Karpas-422 (cell line): ENCODE measurements at regions not wholly inside any gene's neighbourhood (a gene's known extent, or its start where the extent isn't known, plus 50 kb on each side); places are given as distances from the start of the nearest gene placed in this dataset.

Experiments used
- DNase-seq: peaks from one replicate; pipeline ENCODE4 v3.0.0-alpha.2; 2015
- H2AFZ ChIP-seq: fragments of 200-600 bp; sonication (generic); 2 replicates; pipeline ENCODE4 v1.6.1; 2014; ENCODE audit warnings: antibody characterized with exemption, low read length, mixed read lengths
- H3K27ac ChIP-seq: fragments of 200-600 bp; sonication (generic); 2 replicates; pipeline ENCODE4 v1.5.1; 2014; ENCODE audit warnings: mild to moderate bottlenecking, low read length, moderate library complexity
- H3K27me3 ChIP-seq: fragments of 200-600 bp; sonication (generic); 2 replicates; pipeline ENCODE4 v1.6.1; 2014; ENCODE audit warnings: low read length, mixed read lengths
- H3K36me3 ChIP-seq: fragments of 200-600 bp; sonication (generic); 2 replicates; pipeline ENCODE4 v1.6.1; 2014; ENCODE audit warnings: low read length, mixed read lengths; ENCODE audit not compliant: insufficient read depth
- H3K4me1 ChIP-seq: fragments of 200-600 bp; sonication (generic); 2 replicates; pipeline ENCODE4 v1.6.1; 2014; ENCODE audit warnings: mild to moderate bottlenecking, low read length, mixed read lengths
- H3K4me2 ChIP-seq: fragments of 200-600 bp; sonication (generic); 2 replicates; pipeline ENCODE4 v1.6.1; 2014; ENCODE audit warnings: low read length, low read depth, mild to moderate bottlenecking; ENCODE audit not compliant: poor library complexity, severe bottlenecking
- H3K4me3 ChIP-seq: fragments of 200-600 bp; sonication (generic); 2 replicates; pipeline ENCODE4 v1.5.1; 2014; ENCODE audit warnings: mild to moderate bottlenecking, antibody characterized with exemption, low read length, mixed read lengths
- H3K79me2 ChIP-seq: fragments of 200-600 bp; sonication (generic); 2 replicates; pipeline ENCODE4 v1.6.1; 2014; ENCODE audit warnings: mild to moderate bottlenecking, low read length, mixed read lengths
- H3K9ac ChIP-seq: fragments of 200-600 bp; sonication (generic); 2 replicates; pipeline ENCODE4 v1.6.0; 2014; ENCODE audit warnings: low read length
- H3K9me2 ChIP-seq: fragments of 200-600 bp; sonication (generic), shearing (Covaris generic); replicated peaks from 2 replicates; pipeline ENCODE4 v1.6.0; 2014; ENCODE audit warnings: mild to moderate bottlenecking, low read length, moderate library complexity; ENCODE audit not compliant: insufficient read depth
- H3K9me3 ChIP-seq: fragments of 300-700, 200-600 bp; sonication (generic); 2 replicates; pipeline ENCODE4 v1.6.1; 2014; ENCODE audit warnings: low read length, mixed read lengths
- H4K20me1 ChIP-seq: fragments of 200-600 bp; sonication (generic); 2 replicates; pipeline ENCODE4 v1.6.1; 2014; ENCODE audit warnings: mild to moderate bottlenecking, antibody characterized with exemption, low read length, low read depth; ENCODE audit not compliant: insufficient read depth

DNA sequence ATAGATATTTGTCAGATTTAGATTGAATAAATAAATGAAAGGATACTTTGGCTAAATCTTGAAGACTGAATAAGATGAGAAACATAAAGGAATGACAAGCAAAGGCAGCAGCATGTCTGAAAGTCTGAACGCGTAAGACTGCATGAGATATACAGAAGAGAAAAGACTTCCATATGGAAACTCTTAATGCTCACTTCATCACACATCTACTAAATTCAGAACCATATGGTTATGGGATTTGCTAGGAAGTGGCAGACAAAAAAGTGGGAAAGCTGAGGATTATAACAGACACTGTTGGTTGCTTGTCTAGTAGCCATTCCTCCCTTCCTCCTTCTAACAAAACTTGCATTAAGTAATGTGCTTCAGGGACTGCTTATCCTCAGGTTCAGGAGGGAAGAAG is 446.7 kb downstream of the KCTD12 start:
- Histone ChIP-seq H2AFZ (no peak overlapping the region), H3K9me3 (no peaks in the 10 kb centered on the region), H3K9me2 (0 out of 2 replicates have a peak, but pooled peaks cover 3% of the 10 kb centered on the region), H3K36me3 (no peaks in the 10 kb centered on the region), H3K4me3 (no peak overlapping the region), H3K79me2 (no peaks in the 10 kb centered on the region), H3K9ac (no peak overlapping the region), H3K4me2 (no peak overlapping the region), H3K27ac (no peak overlapping the region), H3K27me3 (no peaks in the 10 kb centered on the region), H4K20me1 (no peaks in the 10 kb centered on the region), H3K4me1 (peaks cover 11% of the 10 kb centered on the region)
- no peak for DNase-seq

DNA sequence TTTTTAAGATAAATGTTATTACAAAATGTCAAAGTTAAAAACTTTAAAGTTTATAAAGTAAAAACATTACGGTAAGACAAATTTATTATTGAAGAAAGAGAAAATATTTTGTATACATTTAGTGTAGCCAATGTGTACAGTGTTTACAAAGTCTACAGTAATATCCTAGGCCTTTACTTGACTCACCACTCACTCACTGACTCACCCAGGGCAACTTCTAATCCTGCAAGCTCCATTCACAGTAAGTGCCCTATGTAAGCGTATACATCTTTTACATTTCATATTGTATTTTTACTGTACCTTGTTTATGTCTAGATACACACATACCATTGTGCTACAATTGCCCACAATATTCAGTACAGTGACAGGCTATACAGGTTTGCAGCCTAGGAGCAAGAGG is 448.2 kb downstream of the KCTD12 start:
- Histone ChIP-seq H2AFZ (no peak overlapping the region), H3K9me2 (0 out of 2 replicates have a peak, but pooled peaks cover 3% of the 10 kb centered on the region), H4K20me1 (no peaks in the 10 kb centered on the region), H3K9me3 (no peaks in the 10 kb centered on the region), H3K4me3 (no peak overlapping the region), H3K9ac (no peak overlapping the region), H3K79me2 (no peaks in the 10 kb centered on the region), H3K27ac (no peak overlapping the region), H3K4me1 (peaks cover 11% of the 10 kb centered on the region), H3K27me3 (no peaks in the 10 kb centered on the region), H3K4me2 (no peak overlapping the region), H3K36me3 (no peaks in the 10 kb centered on the region)
- no peak for DNase-seq

DNA sequence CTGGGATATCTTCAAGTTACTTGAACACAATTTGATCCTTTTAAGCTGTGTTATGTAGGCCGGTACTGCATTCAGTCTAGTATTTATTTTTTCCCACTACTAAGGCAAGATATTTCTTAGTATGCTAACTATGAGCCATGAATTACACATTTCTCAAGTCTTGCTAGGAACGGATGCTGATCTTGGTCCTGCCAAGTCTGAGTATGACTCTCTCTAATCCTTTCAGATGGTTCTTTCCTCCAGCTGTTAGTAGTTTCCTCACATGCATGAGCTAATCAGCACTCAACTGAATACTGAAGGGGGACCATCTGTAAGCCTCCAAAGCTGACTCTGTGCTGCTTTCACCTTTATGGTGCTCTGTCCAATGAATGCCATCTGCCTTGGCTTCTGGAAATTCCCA is 460.3 kb downstream of the KCTD12 start:
- no peaks in the 10 kb centered on the region for H3K79me2 ChIP-seq
- no peaks in the 10 kb centered on the region for H4K20me1 ChIP-seq
- no peaks in the 10 kb centered on the region for H3K4me1 ChIP-seq
- no peak overlapping the region for H3K4me3 ChIP-seq
- no peaks in the 10 kb centered on the region for H3K9me2 ChIP-seq
- no peaks in the 10 kb centered on the region for H3K9me3 ChIP-seq
- no peak overlapping the region for H3K9ac ChIP-seq
- H2AFZ ChIP-seq, result no peak overlapping the region
- no peak for DNase-seq
- no peak overlapping the region for H3K4me2 ChIP-seq
- no peak overlapping the region for H3K27ac ChIP-seq
- no peaks in the 10 kb centered on the region for H3K27me3 ChIP-seq
- H3K36me3 ChIP-seq, result no peaks in the 10 kb centered on the region

DNA sequence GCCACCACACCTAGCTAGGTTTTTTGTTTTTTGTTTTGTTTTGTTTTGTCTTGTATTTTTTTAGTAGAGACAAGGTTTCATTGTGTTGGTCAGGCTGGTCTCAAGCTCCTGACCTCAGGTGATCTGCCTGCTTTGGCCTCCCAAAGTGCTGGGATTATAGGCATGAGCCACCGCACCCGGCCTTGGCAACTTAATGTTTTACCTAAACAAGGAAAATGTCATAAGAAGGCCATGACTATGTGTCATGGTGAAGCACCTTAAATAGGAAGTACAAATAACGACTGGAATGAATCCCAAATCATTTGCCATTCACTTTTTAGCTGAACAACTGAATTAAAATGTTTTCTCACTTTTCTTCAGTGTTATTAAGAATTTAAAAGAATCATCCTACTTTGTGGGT is 465.2 kb downstream of the KCTD12 start:
- Histone ChIP-seq H4K20me1 (no peaks in the 10 kb centered on the region), H3K9me2 (no peaks in the 10 kb centered on the region), H2AFZ (no peak overlapping the region), H3K36me3 (no peaks in the 10 kb centered on the region), H3K9ac (no peak overlapping the region), H3K79me2 (no peaks in the 10 kb centered on the region), H3K9me3 (no peaks in the 10 kb centered on the region), H3K27me3 (no peaks in the 10 kb centered on the region), H3K4me1 (no peaks in the 10 kb centered on the region), H3K4me3 (no peak overlapping the region), H3K27ac (no peak overlapping the region), H3K4me2 (no peak overlapping the region)
- DNase-seq, result no peak

DNA sequence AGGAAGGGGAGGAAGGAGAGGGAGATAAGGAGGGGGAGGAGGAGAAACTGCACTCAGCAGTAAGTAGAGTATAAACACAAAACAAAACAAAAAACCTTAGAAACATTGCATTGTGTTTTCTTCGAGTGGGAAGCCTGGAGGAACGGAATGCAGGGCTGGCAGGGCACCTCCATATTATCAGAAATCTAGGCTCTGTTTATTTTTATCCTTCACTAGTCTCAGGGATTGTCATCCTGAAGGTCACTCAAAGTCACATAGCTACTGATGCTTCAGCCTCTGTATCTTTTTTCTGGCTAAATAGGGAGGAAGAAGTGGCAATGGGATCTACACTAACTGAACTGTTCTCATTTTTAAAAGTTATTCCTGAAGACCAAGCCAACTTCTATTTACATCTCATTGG is 467.8 kb downstream of the KCTD12 start:
- H2AFZ ChIP-seq, result no peak overlapping the region
- no peak overlapping the region for H3K9ac ChIP-seq
- no peak overlapping the region for H3K27ac ChIP-seq
- H3K4me3 ChIP-seq, result no peak overlapping the region
- no peak overlapping the region for H3K4me2 ChIP-seq
- H3K4me1 ChIP-seq, result no peaks in the 10 kb centered on the region
- no peak for DNase-seq
- no peaks in the 10 kb centered on the region for H3K9me2 ChIP-seq
- no peaks in the 10 kb centered on the region for H3K9me3 ChIP-seq
- no peaks in the 10 kb centered on the region for H3K36me3 ChIP-seq
- H4K20me1 ChIP-seq, result no peaks in the 10 kb centered on the region
- no peaks in the 10 kb centered on the region for H3K79me2 ChIP-seq
- H3K27me3 ChIP-seq, result no peaks in the 10 kb centered on the region

DNA sequence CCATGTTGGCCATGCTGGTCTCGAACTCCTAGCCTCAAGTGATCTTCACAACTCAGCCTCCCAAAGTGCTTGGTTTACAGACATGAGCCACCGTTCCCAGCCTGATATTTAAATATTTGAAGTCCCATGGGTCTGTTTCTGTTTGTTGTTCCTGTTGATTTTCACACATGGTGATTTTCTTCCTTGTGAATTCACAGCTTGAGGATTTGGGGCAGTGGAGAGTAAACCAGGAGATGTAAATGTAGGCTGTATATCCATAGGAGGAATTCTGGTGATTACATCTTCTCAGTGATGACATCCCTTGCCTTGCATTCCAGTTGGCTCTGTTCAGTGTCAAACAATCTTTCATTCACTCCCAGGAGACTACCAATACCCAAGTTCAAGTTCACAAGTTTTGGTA is 471.9 kb downstream of the KCTD12 start:
- Histone ChIP-seq H3K36me3 (no peaks in the 10 kb centered on the region), H3K27me3 (no peaks in the 10 kb centered on the region), H3K9ac (no peak overlapping the region), H3K4me3 (no peak overlapping the region), H3K9me3 (no peaks in the 10 kb centered on the region), H3K4me2 (no peak overlapping the region), H4K20me1 (no peaks in the 10 kb centered on the region), H3K79me2 (no peaks in the 10 kb centered on the region), H3K27ac (no peak overlapping the region), H3K9me2 (no peaks in the 10 kb centered on the region), H2AFZ (no peak overlapping the region), H3K4me1 (no peaks in the 10 kb centered on the region)
- no peak for DNase-seq

DNA sequence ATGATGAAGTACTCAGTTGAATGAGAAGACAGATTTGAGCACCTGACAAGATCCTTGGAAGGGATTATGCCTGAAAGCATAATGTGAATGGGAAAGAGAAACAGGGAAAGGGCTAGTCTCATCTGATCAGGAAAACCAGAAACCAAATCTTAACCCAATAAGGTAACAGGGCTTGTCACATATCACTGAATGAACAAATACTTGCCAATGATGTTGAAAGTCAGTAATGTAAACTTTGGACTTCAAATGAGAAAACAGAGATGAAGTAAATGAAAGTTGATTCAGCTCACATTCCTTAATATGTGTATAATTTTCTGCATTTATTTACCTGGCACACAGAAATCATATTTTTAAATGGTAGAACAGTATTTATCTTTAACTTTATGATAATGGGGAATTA is 480.0 kb downstream of the KCTD12 start:
- H3K4me2 ChIP-seq, result no peak overlapping the region
- no peak overlapping the region for H2AFZ ChIP-seq
- H3K27ac ChIP-seq, result no peak overlapping the region

DNA sequence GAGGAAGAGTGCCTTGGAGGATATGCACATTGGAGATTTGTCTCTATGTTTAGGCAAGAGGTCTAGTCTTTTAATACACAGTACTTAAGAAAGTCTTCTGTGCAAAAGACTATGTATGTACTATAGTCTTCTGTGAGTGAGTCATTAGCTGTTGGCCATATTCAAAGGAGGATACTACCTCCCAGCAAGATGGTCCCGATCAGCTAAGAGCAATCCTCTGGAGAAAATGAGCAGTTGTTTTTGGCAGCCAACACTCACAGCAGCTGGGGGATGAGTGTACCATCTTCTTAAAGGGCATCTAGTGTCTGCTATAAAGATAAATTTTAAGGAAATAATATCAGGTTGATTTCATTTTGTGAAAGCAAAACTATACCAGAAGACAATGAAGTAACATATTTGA is 487.8 kb downstream of the KCTD12 start:
- Histone ChIP-seq H3K4me2 (no peak overlapping the region), H3K9me3 (no peaks in the 10 kb centered on the region), H3K27ac (no peak overlapping the region), H3K4me1 (no peaks in the 10 kb centered on the region), H4K20me1 (no peaks in the 10 kb centered on the region), H3K27me3 (no peaks in the 10 kb centered on the region), H2AFZ (no peak overlapping the region), H3K79me2 (no peaks in the 10 kb centered on the region), H3K9me2 (no peaks in the 10 kb centered on the region), H3K9ac (no peak overlapping the region), H3K4me3 (no peak overlapping the region), H3K36me3 (no peaks in the 10 kb centered on the region)
- DNase-seq, result no peak

More for the DNA sequence above, 480.0 kb downstream of the KCTD12 start:
- Histone ChIP-seq H3K9me3 (no peaks in the 10 kb centered on the region), H3K79me2 (no peaks in the 10 kb centered on the region), H3K36me3 (no peaks in the 10 kb centered on the region), H3K9me2 (no peaks in the 10 kb centered on the region), H3K4me1 (no peaks in the 10 kb centered on the region), H3K4me3 (no peak overlapping the region), H3K9ac (no peak overlapping the region), H4K20me1 (no peaks in the 10 kb centered on the region), H3K27me3 (no peaks in the 10 kb centered on the region)
- DNase-seq, result no peak

DNA sequence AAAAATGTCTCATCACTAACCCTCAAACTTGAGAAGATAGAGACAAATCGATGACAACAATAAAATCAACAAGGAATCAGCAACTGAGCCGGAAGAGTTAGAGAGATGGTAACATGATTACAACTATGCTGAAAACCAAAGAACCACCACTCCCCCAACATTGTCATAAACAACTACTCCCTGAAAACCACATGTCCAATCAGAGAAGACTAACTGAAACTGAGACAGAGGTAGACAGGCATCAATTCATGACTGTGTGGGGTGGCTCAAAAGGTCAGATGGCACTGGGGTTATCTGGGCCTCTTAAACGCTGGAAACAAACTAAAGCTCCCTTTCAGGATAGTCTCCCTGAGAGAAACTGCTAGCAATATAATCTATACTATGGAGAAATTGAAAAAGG is 488.8 kb downstream of the KCTD12 start:
- Histone ChIP-seq H3K9me3 (no peaks in the 10 kb centered on the region), H3K27me3 (no peaks in the 10 kb centered on the region), H4K20me1 (no peaks in the 10 kb centered on the region), H3K4me3 (no peak overlapping the region), H3K9me2 (no peaks in the 10 kb centered on the region), H3K79me2 (no peaks in the 10 kb centered on the region), H3K27ac (no peak overlapping the region), H3K9ac (no peak overlapping the region), H3K36me3 (no peaks in the 10 kb centered on the region), H2AFZ (no peak overlapping the region), H3K4me2 (no peak overlapping the region), H3K4me1 (no peaks in the 10 kb centered on the region)
- no peak for DNase-seq
